ENCODE measurements at regions not wholly inside any gene's neighbourhood (a gene's known extent, or its start where the extent isn't known, plus 50 kb on each side); places are given as distances from the start of the nearest gene placed in this dataset.

DNA sequence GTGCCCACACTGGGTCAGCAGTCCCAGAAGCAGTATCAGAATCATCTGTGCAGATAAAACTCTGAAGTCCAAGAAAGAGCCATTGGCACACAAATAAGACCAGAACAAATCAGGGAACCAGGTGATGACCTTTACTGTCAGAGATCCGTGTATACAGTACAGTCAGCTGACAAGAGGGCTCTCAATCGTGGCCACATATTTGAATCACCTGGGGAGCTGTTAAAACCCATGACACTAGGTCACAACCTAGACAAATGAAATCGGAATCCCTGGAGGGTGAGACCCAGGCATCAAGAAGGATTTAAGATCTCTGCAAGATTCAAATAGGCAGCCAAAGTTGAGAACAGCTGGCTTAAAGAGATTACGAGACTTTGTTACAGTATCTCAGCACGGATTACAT is 807.1 kb downstream of the RNF144A start:
- TF ChIP-seq CTCF (IDR thresholded peaks at IDR 0.05) (no peak), POLR2A (IDR thresholded peaks at IDR 0.05) (no peak)
